ENCODE measurements at regions not wholly inside any gene's neighbourhood (a gene's known extent, or its start where the extent isn't known, plus 50 kb on each side); places are given as distances from the start of the nearest gene placed in this dataset.

DNA sequence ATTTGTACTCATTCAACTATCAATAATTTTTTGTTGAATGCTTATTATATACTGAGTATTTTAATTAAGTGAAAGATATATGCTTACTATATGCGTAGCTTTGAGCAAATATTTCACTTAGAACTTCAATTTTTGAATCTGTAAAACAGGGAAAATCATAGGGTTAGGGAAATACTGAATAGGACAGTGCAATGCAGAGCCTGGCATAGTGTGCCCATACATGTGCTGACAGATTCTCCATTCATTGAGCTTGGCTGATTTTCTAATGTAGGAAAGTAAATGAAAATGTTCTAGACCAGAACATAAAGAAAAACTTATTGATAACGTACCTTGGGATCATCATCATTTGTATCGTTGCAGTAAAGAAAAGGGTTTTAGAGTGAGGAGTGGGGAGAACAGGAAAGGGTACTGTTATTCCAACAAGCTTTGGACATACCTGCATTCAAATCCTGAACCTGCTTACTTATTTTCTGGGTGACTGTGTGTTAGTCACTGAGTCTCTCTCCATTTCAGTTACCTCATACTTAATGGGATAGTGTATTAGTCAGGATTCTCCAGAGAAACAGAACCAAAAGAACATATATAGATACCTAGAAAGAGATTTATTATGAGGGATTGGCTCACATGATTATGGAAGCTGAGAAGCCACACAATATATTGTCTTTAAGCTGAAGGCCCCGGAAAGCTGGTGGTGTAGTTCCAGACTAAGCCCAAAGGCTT lies 436.4 kb downstream of the ADAMTS20 start:
- TF ChIP-seq, protein P1, sequence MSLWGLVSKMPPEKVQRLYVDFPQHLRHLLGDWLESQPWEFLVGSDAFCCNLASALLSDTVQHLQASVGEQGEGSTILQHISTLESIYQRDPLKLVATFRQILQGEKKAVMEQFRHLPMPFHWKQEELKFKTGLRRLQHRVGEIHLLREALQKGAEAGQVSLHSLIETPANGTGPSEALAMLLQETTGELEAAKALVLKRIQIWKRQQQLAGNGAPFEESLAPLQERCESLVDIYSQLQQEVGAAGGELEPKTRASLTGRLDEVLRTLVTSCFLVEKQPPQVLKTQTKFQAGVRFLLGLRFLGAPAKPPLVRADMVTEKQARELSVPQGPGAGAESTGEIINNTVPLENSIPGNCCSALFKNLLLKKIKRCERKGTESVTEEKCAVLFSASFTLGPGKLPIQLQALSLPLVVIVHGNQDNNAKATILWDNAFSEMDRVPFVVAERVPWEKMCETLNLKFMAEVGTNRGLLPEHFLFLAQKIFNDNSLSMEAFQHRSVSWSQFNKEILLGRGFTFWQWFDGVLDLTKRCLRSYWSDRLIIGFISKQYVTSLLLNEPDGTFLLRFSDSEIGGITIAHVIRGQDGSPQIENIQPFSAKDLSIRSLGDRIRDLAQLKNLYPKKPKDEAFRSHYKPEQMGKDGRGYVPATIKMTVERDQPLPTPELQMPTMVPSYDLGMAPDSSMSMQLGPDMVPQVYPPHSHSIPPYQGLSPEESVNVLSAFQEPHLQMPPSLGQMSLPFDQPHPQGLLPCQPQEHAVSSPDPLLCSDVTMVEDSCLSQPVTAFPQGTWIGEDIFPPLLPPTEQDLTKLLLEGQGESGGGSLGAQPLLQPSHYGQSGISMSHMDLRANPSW (CRISPR knock-in tag; conservative IDR thresholded peaks at IDR 0.05; ENCODE audit: low read depth) = no peak
- TF ChIP-seq MYBL2 (CRISPR knock-in tag; IDR thresholded peaks at IDR 0.05) = no peak
- TF ChIP-seq TP53 (CRISPR knock-in tag; IDR thresholded peaks at IDR 0.05) = no peak
- TF ChIP-seq, protein P2, sequence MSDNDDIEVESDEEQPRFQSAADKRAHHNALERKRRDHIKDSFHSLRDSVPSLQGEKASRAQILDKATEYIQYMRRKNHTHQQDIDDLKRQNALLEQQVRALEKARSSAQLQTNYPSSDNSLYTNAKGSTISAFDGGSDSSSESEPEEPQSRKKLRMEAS (CRISPR knock-in tag; IDR thresholded peaks at IDR 0.05) = no peak
- TF ChIP-seq RELA (CRISPR knock-in tag; IDR thresholded peaks at IDR 0.05; ENCODE audit: borderline replicate concordance) = no peak
- no peak for TF ChIP-seq TEAD4 (CRISPR knock-in tag; IDR thresholded peaks at IDR 0.05)
- TF ChIP-seq, protein P3, sequence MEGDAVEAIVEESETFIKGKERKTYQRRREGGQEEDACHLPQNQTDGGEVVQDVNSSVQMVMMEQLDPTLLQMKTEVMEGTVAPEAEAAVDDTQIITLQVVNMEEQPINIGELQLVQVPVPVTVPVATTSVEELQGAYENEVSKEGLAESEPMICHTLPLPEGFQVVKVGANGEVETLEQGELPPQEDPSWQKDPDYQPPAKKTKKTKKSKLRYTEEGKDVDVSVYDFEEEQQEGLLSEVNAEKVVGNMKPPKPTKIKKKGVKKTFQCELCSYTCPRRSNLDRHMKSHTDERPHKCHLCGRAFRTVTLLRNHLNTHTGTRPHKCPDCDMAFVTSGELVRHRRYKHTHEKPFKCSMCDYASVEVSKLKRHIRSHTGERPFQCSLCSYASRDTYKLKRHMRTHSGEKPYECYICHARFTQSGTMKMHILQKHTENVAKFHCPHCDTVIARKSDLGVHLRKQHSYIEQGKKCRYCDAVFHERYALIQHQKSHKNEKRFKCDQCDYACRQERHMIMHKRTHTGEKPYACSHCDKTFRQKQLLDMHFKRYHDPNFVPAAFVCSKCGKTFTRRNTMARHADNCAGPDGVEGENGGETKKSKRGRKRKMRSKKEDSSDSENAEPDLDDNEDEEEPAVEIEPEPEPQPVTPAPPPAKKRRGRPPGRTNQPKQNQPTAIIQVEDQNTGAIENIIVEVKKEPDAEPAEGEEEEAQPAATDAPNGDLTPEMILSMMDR (IDR thresholded peaks at IDR 0.05) = no peak
- TF ChIP-seq, protein P4, sequence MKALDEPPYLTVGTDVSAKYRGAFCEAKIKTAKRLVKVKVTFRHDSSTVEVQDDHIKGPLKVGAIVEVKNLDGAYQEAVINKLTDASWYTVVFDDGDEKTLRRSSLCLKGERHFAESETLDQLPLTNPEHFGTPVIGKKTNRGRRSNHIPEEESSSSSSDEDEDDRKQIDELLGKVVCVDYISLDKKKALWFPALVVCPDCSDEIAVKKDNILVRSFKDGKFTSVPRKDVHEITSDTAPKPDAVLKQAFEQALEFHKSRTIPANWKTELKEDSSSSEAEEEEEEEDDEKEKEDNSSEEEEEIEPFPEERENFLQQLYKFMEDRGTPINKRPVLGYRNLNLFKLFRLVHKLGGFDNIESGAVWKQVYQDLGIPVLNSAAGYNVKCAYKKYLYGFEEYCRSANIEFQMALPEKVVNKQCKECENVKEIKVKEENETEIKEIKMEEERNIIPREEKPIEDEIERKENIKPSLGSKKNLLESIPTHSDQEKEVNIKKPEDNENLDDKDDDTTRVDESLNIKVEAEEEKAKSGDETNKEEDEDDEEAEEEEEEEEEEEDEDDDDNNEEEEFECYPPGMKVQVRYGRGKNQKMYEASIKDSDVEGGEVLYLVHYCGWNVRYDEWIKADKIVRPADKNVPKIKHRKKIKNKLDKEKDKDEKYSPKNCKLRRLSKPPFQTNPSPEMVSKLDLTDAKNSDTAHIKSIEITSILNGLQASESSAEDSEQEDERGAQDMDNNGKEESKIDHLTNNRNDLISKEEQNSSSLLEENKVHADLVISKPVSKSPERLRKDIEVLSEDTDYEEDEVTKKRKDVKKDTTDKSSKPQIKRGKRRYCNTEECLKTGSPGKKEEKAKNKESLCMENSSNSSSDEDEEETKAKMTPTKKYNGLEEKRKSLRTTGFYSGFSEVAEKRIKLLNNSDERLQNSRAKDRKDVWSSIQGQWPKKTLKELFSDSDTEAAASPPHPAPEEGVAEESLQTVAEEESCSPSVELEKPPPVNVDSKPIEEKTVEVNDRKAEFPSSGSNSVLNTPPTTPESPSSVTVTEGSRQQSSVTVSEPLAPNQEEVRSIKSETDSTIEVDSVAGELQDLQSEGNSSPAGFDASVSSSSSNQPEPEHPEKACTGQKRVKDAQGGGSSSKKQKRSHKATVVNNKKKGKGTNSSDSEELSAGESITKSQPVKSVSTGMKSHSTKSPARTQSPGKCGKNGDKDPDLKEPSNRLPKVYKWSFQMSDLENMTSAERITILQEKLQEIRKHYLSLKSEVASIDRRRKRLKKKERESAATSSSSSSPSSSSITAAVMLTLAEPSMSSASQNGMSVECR (CRISPR knock-in tag; IDR thresholded peaks at IDR 0.05; ENCODE audit: borderline replicate concordance) = no peak
- TF ChIP-seq, protein P5, sequence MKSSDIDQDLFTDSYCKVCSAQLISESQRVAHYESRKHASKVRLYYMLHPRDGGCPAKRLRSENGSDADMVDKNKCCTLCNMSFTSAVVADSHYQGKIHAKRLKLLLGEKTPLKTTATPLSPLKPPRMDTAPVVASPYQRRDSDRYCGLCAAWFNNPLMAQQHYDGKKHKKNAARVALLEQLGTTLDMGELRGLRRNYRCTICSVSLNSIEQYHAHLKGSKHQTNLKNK (CRISPR knock-in tag; IDR thresholded peaks at IDR 0.05) = no peak
- TF ChIP-seq CREM (CRISPR knock-in tag; IDR thresholded peaks at IDR 0.05) = no peak

Data from WTC11 (cell line).